ENCODE measurements at regions not wholly inside any gene's neighbourhood (a gene's known extent, or its start where the extent isn't known, plus 50 kb on each side); places are given as distances from the start of the nearest gene placed in this dataset.
"Not testable (repeated sequence)": the region's sequence is repeated elsewhere in the genome, so short reads cannot be mapped to it uniquely, and the experiment has no call there.

DNA sequence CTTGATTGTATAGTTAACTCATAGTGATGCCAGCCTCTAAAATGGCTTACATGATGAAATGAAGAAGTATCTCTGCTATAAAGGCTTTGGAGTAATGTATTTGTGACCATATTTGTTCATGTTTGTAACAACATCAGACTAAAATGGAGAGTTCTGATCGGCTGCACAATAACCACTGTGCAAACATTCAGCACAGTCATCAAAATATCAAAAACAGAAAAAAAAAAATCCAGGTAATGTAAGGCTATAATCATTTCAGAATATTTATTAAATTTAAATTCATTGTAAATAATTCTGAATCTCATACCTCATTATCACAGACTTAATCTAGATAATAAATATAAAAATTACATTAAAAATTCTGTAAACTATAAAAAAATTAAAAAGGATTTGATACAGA, 1161.8 kb downstream of the MRPL39 start:
- no peak for DNase-seq

DNA sequence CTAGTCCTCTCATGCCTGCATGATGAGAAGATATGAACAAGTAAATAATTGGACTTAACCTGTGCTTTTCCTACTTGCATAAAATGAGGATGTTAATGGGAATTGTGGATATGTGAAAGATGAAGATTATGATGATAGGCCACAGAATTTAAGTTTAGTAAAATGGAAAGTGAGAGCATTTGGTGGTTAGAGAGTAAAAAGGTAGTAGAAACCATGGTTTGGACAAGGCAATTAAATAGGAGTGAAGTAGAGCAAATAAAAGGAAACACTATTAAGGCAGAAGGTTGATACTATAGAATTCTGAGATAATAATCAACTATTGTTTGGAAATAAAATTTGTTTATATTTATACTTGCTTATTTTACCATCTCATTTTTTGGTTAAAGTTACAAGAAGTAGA, 1162.5 kb downstream of the MRPL39 start:
- no peak for DNase-seq

GRCh38 chr21:24436236-24436635, 1171.0 kb downstream of the MRPL39 start:
- no peak for DNase-seq

- no peak for DNase-seq
These were observed 1178.6 kb downstream of the MRPL39 start for GRCh38 chr21:24428591-24429199.

GRCh38 chr21:24424776-24425175, 1182.5 kb downstream of the MRPL39 start:
- no peak for DNase-seq

DNA sequence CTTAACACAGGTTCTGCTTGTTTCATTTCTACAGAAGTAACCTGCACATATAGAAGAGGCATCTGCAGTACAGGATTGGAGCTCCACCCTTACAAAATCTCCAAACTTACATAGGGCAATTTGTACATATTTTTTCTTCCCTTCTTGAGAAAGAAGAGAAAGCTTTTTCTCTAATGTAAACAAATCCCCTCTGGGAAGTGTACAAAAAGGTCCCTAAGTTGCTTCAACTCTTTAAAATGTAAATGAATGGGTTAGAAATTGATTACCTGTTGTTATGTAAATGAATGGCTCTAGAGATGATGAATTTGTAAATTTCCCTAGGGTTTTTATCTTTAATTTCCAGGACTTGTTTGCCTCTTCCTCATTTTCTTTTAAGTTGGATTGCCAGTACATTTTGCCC, 1183.7 kb downstream of the MRPL39 start:
- DNase-seq = no peak

- no peak for DNase-seq
These were observed 1186.6 kb downstream of the MRPL39 start for GRCh38 chr21:24420689-24421088.

- not testable (repeated sequence) for DNase-seq
These were observed 1187.6 kb downstream of the MRPL39 start for GRCh38 chr21:24419641-24420040.

- DNase-seq = no peak
These were observed 1188.6 kb downstream of the MRPL39 start for GRCh38 chr21:24418671-24419070.

DNA sequence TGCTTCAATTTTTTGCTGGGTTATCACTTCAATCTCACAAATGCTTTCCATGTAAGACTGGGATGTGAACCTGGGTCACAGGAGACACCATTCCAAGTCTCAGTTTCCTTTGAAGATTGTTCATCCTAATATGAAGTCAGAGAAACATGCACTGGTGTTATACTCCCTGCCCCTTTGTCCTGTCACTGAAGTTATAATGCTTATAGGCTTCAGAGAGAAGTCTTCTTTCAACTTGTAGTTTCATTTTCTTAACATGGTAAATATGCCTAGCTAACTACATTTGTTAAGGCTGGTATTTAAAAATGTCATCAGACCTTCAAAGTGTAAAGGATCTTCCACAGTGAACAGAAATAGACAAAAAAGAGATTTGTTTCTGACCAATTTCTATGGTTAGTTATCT, 1195.9 kb downstream of the MRPL39 start:
- DNase-seq = no peak

DNA sequence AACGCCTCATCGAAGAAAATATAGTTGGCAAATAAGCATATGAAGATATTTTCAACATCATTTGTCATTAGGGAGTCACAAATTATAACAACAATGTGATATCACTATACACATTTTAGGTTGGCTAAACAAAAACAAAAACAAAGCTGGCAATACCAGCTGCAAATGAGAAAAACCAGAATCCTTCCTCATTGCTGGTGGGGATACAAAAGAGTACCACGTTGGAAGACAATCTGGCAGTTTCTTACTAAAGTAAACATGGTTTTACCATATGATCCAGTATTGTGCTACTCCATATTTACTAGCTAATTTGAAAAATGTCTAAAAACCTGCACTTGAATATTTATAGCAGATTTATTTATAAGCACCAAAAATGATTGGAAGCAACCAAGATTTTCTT, 1204.1 kb downstream of the MRPL39 start:
- DNase-seq = no peak

DNA sequence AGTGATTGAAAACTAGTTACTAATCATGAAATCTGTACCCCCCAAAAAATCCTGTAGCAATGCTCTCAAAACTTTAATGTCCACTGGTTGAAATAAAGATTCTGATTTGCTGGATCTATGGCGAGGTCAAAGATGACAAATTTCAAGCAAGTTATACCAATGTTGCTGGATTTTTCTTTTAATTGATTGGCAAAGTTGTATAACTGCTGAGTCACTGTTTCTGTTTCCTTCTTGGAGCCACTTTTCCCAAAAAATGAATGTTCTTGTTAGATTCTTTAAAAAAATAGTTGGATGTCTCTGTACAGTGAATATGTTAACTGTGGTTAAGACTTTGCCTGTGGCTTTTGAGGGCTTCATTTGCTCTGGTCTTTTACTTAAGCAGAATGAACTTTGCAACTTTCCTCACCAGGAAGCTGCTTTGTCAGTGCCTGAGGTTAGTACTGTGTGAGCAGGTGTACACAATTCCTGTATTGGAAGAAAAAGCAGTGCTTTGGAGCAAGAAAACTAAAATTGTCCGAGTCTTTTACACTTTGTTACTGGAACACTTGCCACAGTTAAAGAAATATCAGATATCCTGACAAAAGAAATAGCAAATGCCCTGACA, 1211.9 kb downstream of the MRPL39 start:
- DNase-seq = no peak

DNA sequence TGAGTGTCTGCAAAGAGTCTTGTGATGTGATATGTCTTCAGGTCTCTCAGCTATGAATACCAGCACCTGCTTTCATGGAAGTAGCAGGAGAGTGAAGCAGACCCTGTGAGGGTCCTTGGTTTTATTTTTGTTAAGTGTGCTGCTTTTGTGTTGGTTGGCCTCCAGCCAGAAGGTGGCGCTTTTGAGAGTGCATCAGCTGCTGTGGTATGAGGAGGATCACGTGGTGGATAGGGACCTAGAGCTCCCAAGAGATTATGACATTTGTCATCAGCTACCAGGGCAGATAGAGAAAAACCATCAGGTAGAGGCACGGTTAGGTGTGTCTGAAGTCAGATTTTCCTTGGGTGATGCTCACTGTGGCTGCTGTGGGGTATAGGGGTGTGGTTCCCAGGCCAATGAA, 1232.1 kb downstream of the MRPL39 start:
- DNase-seq = no peak

- DNase-seq = no peak
These were observed 1234.8 kb downstream of the MRPL39 start for GRCh38 chr21:24372506-24372905.

GRCh38 chr21:24369746-24370145, 1237.5 kb downstream of the MRPL39 start:
- no peak for DNase-seq

DNA sequence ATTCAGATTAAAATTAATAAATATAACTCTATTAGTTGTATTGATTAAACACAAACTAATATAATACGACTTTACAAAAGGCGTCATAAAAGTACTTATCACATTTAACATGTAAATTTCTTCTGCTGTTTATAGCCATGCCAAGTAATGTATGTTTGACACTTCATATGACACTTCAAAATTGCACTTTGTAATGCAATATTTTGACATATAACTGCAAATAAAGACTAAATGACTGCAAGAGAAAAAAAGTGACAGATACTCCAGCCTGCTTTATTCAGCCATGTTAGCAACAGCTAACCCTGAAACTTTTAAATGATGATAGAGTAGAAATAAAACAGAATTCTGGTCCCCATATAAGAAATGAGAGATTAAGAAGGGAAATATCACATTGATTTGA, 1238.0 kb downstream of the MRPL39 start:
- DNase-seq = no peak

- no peak for DNase-seq
These were observed 1239.3 kb downstream of the MRPL39 start for GRCh38 chr21:24367936-24368335.

GRCh38 chr21:24353492-24353891, 1253.8 kb downstream of the MRPL39 start:
- no peak for DNase-seq

- DNase-seq = no peak
These were observed 1267.9 kb downstream of the MRPL39 start for GRCh38 chr21:24339406-24339805.

DNA sequence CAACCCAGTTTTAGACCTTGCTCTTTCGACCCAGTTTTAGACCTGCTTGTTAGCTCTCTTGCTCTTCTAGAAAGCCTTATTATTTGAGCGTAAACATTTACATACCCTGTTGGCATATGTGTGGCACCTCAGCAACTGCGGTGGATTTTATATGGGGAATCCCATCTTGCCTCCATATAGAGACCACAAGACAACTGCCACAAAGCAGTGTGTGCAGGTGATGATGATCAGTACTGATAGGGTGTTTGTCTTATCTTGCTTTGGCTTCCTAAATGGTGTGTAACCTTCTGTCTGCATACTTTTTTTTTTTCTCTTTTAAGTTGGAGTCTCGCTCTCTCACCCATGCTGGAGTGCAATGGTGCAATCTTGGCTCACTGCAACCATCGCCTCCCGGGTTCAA, 1270.8 kb downstream of the MRPL39 start:
- DNase-seq = no peak

DNA sequence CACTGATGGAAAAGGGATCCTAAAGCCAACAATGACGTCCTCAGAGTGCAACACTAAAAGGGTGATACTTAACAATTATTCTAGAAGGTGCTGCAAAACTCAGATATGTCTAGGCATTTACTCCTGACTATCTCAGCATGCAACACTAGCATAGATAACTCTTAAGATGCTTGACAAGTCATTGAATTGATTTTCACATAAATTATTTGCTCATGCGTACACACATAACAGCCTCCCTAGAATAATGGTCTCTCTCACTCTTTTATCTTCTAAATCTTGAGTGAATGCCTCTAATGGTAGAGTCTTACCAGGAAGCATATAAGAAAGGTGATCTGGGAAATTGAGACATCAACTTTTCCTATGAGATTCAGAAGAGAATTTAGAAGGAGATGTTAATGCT, 1283.7 kb downstream of the MRPL39 start:
- no peak for DNase-seq

DNA sequence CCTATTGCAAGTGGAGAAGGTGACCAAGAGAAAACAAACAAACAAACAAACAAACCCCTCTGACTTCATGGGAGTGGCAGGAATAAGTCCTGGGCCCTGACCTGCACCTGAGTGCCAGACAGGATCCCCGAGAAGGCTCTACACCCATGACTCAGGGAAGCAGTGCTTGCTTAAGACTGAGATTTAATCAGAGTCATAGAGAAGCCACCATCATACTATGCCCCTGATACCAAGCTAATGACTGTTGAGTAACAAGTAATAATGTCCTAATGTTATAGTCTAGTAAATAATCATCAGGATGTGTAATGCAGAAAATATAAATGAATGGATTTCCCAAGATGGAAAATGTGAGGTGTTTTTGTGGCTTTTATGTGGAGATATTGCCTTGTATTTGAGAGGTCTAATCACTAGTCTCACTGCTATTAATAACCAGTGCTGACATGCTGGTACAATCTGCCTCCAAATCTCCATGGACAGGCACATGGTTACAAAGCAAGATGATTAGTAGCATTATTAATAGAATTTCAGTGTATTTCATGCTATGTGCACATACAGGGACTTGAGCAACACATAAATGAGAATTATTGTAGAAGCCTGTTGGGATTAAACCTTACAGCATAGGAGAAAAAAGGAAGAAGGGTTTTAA, 1290.9 kb downstream of the MRPL39 start:
- no peak for DNase-seq

DNA sequence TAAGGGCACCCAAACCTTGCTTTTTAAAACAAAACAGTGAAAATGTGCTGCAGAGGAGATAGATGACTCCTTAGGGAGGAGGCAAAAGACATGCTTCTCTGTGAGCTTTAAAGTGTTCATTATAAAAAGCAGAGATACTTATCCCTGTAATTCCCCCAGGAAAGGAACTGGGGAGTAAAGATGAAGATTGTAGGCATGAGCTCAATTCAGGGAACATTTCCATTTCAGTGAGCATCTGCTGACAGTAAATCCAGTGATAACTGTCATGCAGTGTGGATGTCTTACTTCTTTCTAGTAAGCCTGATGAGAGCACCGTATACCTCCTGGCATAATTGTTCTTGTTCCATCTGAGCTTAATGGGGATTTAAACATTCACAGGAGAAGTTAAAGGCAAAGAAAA, 1296.5 kb downstream of the MRPL39 start:
- DNase-seq = no peak

- DNase-seq = no peak
These were observed 1299.1 kb downstream of the MRPL39 start for GRCh38 chr21:24308183-24308582.

- DNase-seq = no peak
These were observed 1304.9 kb downstream of the MRPL39 start for GRCh38 chr21:24302400-24302799.
